ENCODE measurements at regions not wholly inside any gene's neighbourhood (a gene's known extent, or its start where the extent isn't known, plus 50 kb on each side); places are given as distances from the start of the nearest gene placed in this dataset.
"Not testable (repeated sequence)": the region's sequence is repeated elsewhere in the genome, so short reads cannot be mapped to it uniquely, and the experiment has no call there.

DNA sequence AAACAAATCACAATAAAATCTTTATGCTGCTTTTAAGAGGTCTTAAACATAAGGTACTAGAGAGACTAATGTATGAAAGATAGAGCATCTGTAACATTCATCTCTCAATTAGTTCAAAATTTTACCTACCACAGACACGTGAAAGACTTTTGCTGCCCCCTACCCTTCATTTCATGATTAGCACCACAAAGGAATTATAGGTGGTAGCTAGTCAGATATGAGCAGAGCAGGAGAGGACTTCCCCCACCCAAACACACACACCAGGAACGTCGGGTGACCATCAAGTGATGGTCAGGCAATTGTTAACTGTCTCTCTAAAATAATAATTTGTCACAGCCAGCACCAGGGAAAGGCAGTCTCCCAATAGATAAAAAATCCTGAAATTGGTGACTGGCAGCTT, 1531.7 kb upstream of the SPRY2 start:
- WGBS, 4 donors = 0 to 12% (median 1%) methylated on average over 1 to 3 of the region's 3 CpGs
- intact Hi-C loops (cut with DNase I) = no loop called here
- Histone ChIP-seq H3K9me3 (replicated peaks in 1 of 3) (no peaks in the 10 kb centered on the region), H3K4me3 (no peak overlapping the region), H3K4me1 (replicated peaks in 1 of 2) (no peaks in the 10 kb centered on the region), H3K27me3 (no peaks in the 10 kb centered on the region), H3K27ac (no peak overlapping the region), H3K36me3 (replicated peaks in 1 of 2) (no peaks in the 10 kb centered on the region)
- TF ChIP-seq, protein P1, sequence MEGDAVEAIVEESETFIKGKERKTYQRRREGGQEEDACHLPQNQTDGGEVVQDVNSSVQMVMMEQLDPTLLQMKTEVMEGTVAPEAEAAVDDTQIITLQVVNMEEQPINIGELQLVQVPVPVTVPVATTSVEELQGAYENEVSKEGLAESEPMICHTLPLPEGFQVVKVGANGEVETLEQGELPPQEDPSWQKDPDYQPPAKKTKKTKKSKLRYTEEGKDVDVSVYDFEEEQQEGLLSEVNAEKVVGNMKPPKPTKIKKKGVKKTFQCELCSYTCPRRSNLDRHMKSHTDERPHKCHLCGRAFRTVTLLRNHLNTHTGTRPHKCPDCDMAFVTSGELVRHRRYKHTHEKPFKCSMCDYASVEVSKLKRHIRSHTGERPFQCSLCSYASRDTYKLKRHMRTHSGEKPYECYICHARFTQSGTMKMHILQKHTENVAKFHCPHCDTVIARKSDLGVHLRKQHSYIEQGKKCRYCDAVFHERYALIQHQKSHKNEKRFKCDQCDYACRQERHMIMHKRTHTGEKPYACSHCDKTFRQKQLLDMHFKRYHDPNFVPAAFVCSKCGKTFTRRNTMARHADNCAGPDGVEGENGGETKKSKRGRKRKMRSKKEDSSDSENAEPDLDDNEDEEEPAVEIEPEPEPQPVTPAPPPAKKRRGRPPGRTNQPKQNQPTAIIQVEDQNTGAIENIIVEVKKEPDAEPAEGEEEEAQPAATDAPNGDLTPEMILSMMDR (IDR thresholded peaks at IDR 0.05) = peak in 1 of 6 experiments; percentile 7
- TF ChIP-seq POLR2A (IDR thresholded peaks at IDR 0.05) = no peak
- no peak for DNase-seq

DNA sequence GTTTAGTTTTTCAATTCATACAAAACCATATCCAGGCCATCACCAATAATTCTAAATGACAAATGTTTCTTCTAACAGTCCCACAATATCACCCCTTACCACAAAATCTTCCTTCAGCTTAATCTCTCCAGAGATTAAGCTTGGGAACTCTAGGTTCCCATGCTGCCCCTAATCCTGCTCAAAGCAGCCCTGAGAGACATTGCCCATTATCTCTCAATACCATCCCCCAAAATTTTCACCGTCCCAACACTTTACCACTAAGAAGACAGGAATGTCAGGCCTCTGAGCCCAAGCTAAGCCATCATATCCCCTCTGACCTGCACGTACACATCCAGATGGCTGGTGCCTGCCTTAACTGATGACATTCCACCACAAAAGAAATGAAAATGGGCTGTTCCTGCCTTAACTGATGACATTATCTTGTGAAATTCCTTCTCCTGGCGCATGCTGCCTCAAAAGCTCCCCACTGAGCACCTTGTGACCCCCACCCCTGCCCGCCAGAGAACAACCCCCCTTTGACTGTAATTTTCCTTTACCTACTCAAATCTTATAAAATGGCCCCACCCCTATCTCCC, 1530.9 kb upstream of the SPRY2 start:
- 58 to 73% (median 67%) methylated on average over 4 of the region's 4 CpGs for WGBS, 4 donors
- intact Hi-C loops (cut with DNase I) = not testable (repeated sequence)

DNA sequence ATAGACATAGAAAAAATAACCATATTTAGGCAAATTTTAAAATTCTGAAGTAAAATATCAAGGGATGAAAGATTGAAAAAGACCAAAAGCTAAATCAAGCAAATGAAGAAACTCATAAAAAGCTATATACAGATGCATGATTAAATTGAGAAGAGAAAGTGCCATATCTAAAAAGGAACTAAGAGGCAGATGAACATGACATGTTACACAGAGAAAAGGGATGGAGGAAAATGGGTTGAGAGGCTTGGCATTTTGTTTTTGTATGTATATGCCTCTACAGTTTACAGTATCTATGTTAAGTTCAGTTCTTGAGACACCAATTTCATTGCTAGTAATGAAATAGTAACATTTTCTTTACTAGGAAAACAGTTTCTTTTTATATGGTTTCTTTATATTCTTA, 1507.4 kb upstream of the SPRY2 start:
- no peaks in the 10 kb centered on the region for H3K36me3 ChIP-seq (replicated peaks in 1 of 2)
- no peak overlapping the region for H3K27ac ChIP-seq
- TF ChIP-seq POLR2A (IDR thresholded peaks at IDR 0.05) = no peak
- TF ChIP-seq, protein P1 (IDR thresholded peaks at IDR 0.05) = no peak
- no peaks in the 10 kb centered on the region for H3K4me1 ChIP-seq (replicated peaks in 1 of 2)
- no peaks in the 10 kb centered on the region for H3K9me3 ChIP-seq (replicated peaks in 1 of 3)
- H3K4me3 ChIP-seq = no peak overlapping the region
- no peak for DNase-seq
- no peaks in the 10 kb centered on the region for H3K27me3 ChIP-seq
- intact Hi-C loops (cut with DNase I) = no loop called here

More for the DNA sequence above, 1530.9 kb upstream of the SPRY2 start:
- H3K9me3 ChIP-seq (replicated peaks in 1 of 3); DNase-seq; H3K27ac ChIP-seq; H3K27me3 ChIP-seq; H3K4me1 ChIP-seq (replicated peaks in 1 of 2); H3K4me3 ChIP-seq; H3K36me3 ChIP-seq (replicated peaks in 1 of 2): not testable (repeated sequence)

DNA sequence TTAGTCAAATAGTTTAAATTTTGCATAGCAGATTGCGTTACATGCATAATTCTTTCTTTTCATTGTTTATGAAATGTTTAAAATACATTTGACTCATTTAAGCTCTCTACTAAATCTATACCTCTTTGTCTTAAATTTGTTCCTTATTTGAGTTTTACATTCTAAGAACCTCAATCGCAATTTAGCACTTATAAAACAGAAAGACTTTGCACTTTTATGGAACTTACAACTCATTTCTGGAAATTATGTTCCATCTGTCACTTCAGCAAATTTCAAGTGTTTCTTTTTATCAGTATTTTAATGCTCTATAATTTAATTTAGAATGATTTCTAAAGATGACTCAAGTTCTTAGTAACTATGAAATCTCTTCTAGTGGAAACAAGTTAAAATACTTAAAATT, 1505.8 kb upstream of the SPRY2 start:
- no peaks in the 10 kb centered on the region for H3K27me3 ChIP-seq
- no peak for TF ChIP-seq POLR2A (IDR thresholded peaks at IDR 0.05)
- TF ChIP-seq, protein P1 (IDR thresholded peaks at IDR 0.05) = no peak
- no peaks in the 10 kb centered on the region for H3K9me3 ChIP-seq (replicated peaks in 1 of 3)
- WGBS, 4 donors = 75 to 87% (median 82%) methylated on average over 2 of the region's 2 CpGs
- H3K36me3 ChIP-seq (replicated peaks in 1 of 2) = no peaks in the 10 kb centered on the region
- H3K4me3 ChIP-seq = no peak overlapping the region
- no peak for DNase-seq
- H3K4me1 ChIP-seq (replicated peaks in 1 of 2) = no peaks in the 10 kb centered on the region
- no peak overlapping the region for H3K27ac ChIP-seq
- intact Hi-C loops (cut with DNase I) = no loop called here

DNA sequence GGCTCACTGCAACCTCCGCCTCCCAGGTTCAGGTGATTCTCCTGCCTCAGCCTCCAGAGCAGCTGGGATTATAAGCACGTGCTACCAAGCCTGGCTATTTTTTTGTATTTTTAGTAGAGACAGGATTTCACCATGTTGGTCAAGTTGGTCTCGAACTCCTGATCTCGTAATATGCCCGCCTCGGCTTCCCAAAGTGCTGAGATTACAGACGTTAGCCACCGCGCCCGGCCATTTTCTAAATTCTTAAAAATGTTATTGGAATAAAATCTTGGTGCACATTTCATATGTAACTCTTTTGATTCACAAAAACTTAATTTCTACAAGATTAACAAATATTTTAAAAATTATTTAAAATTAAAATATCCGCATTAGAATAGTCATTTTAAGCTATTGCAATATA, 1480.3 kb upstream of the SPRY2 start:
- WGBS, 4 donors = 87 to 93% (median 90%) methylated on average over 11 of the region's 11 CpGs
- H3K9me3 ChIP-seq (replicated peaks in 1 of 3) = no peaks in the 10 kb centered on the region
- TF ChIP-seq POLR2A (IDR thresholded peaks at IDR 0.05) = no peak
- TF ChIP-seq, protein P1 (IDR thresholded peaks at IDR 0.05) = no peak
- H3K4me1 ChIP-seq (replicated peaks in 1 of 2) = no peaks in the 10 kb centered on the region
- H3K27me3 ChIP-seq = no peaks in the 10 kb centered on the region
- DNase-seq = no peak
- no peak overlapping the region for H3K4me3 ChIP-seq
- H3K27ac ChIP-seq = no peak overlapping the region
- no peaks in the 10 kb centered on the region for H3K36me3 ChIP-seq (replicated peaks in 1 of 2)
- intact Hi-C loops (cut with DNase I) = no loop called here
